GM12892 (cell line): ENCODE measurements at regions not wholly inside any gene's neighbourhood (a gene's known extent, or its start where the extent isn't known, plus 50 kb on each side); places are given as distances from the start of the nearest gene placed in this dataset.

Experiments
- POLR2A ChIP-seq: IDR thresholded peaks from 2 replicates; pipeline ENCODE4 v1.6.1; 2011; ENCODE audit warnings: low read depth, low read length, control low read depth
- TAF1 ChIP-seq: IDR thresholded peaks from 2 replicates; pipeline ENCODE4 v1.6.1; 2011; ENCODE audit warnings: low read depth, mild to moderate bottlenecking, control low read depth, low read length, borderline replicate concordance

DNA sequence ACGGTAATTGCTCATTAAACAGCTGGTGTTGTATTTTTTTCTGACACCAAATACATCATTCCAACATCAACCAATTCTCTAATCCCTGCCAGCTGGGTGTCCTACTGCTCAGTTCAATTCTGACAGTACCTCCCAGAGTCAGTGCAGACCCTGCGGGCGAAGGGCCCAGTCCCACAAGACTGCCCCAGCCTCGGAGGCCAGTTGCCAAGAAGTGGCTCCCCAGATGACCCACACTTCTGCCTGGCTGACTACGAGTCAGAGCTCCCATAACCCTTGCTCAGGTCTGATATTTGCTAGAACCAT is 147.2 kb downstream of the CTTN start:
- TF ChIP-seq TAF1, result no peak
- no peak for TF ChIP-seq POLR2A
